ENCODE measurements at regions not wholly inside any gene's neighbourhood (a gene's known extent, or its start where the extent isn't known, plus 50 kb on each side); places are given as distances from the start of the nearest gene placed in this dataset.

- POLR2A ChIA-PET = no interaction called here
- DNase-seq (ENCODE audit: extremely low spot score) = no peak
- TF ChIP-seq CTCF (IDR thresholded peaks at IDR 0.05; ENCODE audit: control extremely low read depth, extremely low read depth, low read depth, missing control alignments) = no peak
- CTCF ChIA-PET = interaction anchor here (2.0 kb wide), 1 partner anchor 13 kb away, joined by 4 read pairs; no protein-coding TSS in a partner anchor
Observed at GRCh38 chr5:146254223-146254622, 50.8 kb downstream of the RBM27 start.

GRCh38 chr5:146273109-146273508 is 65.5 kb upstream of the POU4F3 start:
- ChIA-PET POLR2A (no interaction called here), CTCF (interaction anchor here (0.6 kb wide), 1 partner anchor 23 kb away, joined by 3 read pairs; no protein-coding TSS in a partner anchor)
- no peak for DNase-seq (ENCODE audit: extremely low spot score)
- TF ChIP-seq CTCF (IDR thresholded peaks at IDR 0.05; ENCODE audit: control extremely low read depth, extremely low read depth, low read depth, missing control alignments) = no peak

- DNase-seq (ENCODE audit: extremely low spot score) = no peak
- ChIA-PET CTCF (no interaction called here), POLR2A (no interaction called here)
- TF ChIP-seq CTCF (IDR thresholded peaks at IDR 0.05; ENCODE audit: control extremely low read depth, extremely low read depth, low read depth, missing control alignments) = no peak
Observed at GRCh38 chr5:146283344-146283761, 55.3 kb upstream of the POU4F3 start.

- no peak for TF ChIP-seq CTCF (IDR thresholded peaks at IDR 0.05; ENCODE audit: control extremely low read depth, extremely low read depth, low read depth, missing control alignments)
- CTCF ChIA-PET = interaction anchor here (1.4 kb wide), 2 partner anchors 144 to 153 kb away, joined by 3 to 5 read pairs; no protein-coding TSS in a partner anchor
- DNase-seq (ENCODE audit: extremely low spot score) = no peak
- POLR2A ChIA-PET = no interaction called here
Observed at GRCh38 chr5:146284016-146284415, 54.6 kb upstream of the POU4F3 start.

Data from GM10248 (cell line).